Endometrium (tissue), 2 donors: ENCODE measurements at regions not wholly inside any gene's neighbourhood (a gene's known extent, or its start where the extent isn't known, plus 50 kb on each side); places are given as distances from the start of the nearest gene placed in this dataset.
"Not testable (repeated sequence)": the region's sequence is repeated elsewhere in the genome, so short reads cannot be mapped to it uniquely, and the experiment has no call there.

Source experiments
- FAIRE-seq: peaks from 2 replicates; lab custom pipeline; 2012; peaks lifted over from hg19 to GRCh38; lab: Jason Lieb, UNC
- donor health status: control.
- donor health status: control.

GRCh38 chr16:22625967-22626366 lies 115.3 kb downstream of the NPIPB5 start:
- no peak for FAIRE-seq

DNA sequence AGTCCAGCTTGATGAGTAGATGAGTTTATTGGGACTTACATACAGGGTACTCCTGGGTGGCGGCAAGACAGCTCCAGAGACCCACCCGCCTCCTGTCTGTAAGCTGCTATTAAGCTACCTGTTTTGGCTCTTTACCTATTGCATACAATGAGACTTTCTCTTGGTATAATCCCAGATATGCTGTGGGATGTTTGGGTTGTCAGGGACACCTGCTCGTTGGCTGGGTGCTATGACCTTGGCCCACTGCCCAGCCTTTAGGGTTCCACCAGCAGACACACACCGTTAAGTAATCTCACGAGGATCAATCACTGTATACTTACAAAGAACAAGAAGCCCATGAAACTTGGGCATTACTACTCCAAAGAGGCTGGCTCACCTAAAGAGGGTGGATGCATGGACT lies 116.4 kb downstream of the NPIPB5 start:
- FAIRE-seq, result no peak

DNA sequence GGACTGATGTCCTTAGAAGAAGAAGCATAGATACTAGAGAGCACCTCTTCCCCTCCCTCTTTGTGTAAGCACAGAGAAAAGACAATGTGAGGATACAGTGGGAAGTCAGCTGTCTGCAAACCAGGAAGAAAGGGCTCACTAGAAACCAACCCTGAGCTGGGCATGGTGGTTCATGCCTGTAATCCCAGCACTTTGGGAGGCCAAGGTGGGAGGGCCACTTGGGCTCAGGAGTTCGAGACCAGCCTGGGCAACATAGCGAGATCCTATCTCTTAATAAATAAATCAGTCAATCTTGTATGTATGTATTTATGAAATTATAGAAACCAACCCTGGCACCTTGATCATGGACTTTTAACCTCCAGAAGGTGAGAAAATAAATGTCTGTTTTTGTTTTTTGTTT lies 118.3 kb downstream of the NPIPB5 start:
- no peak for FAIRE-seq

DNA sequence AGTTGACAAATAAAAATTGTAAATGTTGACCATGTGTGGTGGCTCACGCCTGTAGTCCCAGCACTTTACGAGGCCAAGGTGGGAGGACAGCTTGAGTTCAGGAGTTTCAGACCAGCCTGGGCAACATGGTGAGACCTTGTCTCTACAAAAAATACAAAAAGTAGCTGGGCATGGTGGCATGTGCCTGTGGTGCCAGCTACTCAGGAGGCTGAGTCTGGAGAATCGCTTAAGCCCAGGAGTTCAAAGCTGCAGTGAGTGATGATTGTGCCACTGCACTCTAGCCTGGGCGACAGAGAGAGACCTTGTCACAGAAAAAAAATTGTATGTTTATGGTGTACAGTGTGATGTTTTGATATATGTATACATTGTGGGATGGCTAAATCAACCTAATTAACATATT lies 119.6 kb downstream of the NPIPB5 start:
- FAIRE-seq, result no peak

GRCh38 chr16:22631264-22631663 lies 120.6 kb downstream of the NPIPB5 start:
- FAIRE-seq, result no peak

- FAIRE-seq, result no peak
Observed at GRCh38 chr16:22632606-22633005, 121.9 kb downstream of the NPIPB5 start.

GRCh38 chr16:22633280-22633679 lies 122.6 kb downstream of the NPIPB5 start:
- FAIRE-seq, result no peak

DNA sequence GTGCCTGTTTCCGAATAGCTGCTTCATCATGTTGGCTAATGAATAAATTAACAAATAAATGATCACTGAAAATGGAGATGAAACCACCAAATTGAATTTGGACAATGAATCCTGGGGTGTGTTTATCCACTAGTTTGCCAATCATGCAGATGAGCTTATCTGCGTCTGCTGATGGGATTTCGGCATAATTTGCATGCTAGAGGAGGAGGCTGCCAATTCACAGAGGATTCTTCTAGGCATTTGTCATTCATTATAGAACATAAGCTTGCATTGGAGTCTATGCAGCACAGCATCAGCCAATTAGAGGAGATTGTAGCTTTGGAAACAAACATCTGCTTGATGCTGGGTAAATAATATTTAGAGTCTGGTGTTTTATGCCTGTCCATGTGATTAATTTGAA lies 123.1 kb downstream of the NPIPB5 start:
- FAIRE-seq, result no peak

DNA sequence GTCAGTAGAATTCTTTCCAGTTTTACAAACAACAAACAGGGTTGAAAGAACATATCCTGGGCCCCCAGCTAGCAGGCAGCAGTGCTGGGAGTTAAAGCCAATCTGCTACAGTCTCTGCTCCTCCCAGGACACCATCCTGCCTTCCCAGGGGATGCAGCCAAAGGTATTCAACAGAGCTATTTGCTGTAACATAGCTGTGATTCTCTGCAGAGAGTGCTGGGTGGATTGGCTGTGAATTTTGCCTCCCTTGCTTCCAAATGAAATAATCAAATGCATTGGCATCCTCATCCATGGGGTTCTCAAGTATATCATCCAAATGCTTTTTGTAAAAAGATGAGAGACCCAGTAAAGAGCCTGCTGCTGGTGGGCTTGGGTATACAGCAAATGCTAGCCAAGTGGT lies 124.3 kb downstream of the NPIPB5 start:
- FAIRE-seq, result no peak

- FAIRE-seq, result no peak
Observed at GRCh38 chr16:22635357-22635761, 124.7 kb downstream of the NPIPB5 start.

- no peak for FAIRE-seq
Observed at GRCh38 chr16:22635801-22636200, 125.1 kb downstream of the NPIPB5 start.

DNA sequence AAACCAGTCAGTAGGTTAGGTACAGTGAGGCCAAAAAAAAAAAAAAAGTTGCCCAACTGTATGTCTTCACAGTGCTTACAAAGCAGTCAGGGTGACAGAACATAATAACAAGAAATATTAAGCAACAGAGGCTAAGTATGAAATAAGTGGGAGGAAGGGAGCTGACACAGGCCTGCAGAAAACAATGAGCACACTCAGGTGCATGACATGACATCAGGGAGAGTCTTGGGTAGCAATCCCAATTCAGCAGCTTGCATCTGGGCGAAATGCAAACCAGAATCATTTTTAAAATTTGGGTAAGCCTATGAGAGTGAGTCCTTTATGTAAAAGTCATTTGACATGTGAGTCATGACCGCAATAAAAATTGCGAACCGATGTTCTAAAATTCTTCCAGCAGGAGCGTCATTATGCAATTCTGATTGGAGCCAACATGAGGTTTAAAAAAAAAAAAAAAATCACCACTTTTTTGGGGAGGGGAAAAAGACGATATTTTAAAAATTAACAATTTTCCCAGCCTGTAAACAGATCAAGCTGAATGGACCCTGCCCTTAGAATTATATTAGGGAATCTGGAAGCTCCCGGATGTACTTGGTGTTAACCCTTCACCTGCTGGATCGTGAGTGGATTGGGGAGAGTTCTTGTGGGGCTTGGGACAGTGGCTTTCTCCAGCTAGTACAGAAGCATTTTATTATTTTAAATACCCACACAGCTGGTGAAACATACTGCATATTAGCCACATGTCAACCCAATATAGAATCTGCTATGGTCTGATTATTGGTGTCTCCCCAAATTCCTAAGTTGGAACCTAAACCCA lies 127.9 kb downstream of the NPIPB5 start:
- FAIRE-seq, result no peak

GRCh38 chr16:22641131-22641628 lies 130.5 kb downstream of the NPIPB5 start:
- no peak for FAIRE-seq

DNA sequence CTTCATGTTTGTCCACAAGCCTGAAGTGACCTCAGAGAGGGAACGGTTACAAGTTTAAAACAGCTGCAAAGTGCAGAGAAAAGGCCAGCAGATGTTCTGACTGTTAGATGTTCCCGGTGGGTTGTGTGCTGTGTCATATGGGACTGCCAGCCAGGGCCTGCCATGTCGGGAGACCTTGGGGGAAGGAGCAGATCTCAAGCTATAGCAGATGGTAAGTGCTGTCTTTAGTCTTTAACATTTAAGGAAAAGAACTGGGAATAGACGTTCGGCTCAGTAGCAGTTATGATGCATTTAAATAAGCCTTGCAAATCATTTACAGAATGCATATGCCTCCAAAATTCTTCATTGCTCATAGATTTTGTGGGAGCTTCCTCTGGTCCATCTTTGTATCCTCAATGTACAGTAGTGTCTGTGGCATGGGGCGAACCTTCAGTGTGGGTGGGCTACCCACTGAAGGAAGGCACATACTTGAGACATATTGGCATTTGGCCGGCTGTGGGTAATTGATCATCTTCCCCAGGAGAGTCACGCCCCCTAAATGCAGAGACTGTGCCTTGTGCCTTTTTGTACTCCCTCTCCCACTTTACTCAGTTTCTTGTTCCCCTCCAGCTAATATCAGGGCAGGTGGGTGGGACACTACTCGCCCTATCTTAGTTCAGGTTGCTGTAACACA lies 131.9 kb downstream of the NPIPB5 start:
- no peak for FAIRE-seq

DNA sequence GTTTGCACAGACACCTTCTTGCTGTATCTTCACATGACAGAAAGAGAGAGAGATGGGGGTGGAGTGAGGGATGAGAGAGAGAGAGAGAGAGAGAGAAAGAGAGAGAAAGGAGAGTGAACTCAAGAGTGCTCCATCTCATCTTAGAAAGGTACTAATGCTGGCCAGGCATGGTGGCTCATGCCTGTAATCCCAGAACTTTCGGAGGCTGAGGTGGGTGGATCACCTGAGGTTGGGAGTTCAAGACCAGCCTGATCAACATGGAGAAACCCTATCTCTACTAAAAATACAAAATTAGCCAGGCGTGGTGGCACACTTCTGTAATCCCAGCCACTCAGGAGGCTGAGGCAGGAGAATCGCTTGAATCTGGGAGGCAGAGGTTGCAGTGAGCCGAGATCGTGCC lies 132.5 kb downstream of the NPIPB5 start:
- FAIRE-seq, result not testable (repeated sequence)

DNA sequence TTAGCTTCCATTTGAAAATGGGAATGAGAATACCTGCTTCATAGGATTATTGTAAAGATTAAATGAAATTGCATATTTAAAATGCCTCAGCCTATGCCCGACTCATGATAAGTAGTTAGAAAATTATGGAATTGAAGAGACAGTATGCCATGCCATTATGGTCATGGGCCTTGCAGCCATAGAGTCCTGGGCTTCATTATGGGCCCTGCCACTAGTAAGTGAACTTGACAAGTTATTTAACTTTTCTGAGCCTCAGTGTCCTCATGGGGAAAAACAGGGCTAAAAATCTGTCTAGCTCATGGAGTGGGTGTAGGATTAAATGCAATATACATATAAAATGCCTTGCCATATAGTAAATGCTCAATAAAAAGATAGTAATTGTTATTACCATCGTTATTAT lies 133.2 kb downstream of the NPIPB5 start:
- no peak for FAIRE-seq

DNA sequence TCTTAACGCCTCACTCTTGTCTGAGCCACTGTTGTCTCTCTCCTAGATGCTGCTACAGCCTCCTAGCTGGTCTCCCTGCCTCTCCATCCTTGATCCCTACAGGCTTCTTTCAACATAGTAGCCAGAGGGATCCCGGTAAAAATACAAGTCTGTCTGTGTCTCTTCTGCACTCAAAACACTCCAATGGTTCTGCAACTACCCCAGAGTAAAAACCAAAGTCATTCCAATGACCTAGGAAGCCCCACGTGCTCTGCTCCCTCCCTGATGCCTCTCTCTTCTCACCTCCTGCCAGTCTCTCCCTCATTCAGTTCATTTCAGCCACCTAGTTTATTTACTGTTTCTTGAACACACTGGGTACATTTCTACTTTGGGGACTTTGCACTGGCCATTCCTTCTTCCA lies 135.2 kb downstream of the NPIPB5 start:
- FAIRE-seq, result no peak

DNA sequence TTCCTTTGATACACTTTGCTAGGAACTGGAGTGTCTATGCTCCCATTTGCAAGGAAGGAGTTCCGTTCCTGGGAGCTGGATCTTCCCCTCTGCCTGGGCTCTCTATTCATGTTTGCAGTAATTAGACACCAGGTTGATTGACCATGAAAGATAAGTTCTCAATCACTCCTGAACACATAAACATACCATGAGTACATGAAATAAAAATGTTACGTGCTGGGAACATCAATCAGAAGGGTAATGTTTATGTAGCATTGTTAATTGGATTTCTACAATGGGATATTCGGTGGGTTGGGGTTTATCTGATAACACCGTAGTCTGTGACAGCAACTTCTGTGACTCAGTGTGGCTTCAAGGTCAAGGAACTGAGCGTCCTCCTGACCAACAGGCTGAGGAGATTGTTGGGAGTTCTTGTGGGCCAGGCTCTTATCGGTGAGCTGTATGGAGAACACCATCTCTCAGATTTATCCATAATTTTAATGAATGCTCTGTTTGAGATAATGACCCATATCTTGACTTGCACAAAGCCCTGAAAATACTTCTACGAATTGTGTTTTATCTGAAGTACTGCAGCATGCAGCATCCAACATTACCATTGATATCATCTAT lies 136.4 kb downstream of the NPIPB5 start:
- FAIRE-seq, result no peak

DNA sequence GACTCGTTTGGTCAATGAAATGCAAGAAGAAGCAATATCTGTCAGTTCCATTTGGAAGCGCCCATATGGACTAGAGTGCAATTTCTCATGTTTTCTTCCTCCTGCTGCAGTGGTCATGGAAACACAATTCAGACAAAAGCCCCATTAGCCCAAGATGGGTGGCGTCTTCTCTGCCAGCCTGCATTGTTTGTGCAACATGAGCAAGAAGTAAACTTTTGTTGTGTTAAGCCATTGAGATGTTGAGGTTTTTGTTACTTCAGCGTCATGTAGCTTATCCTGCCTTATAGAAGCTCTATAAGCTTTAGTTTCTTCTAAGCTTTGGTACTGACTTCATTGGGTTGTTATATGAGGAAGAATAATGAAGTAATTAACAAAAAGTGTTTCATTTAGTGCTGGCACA lies 137.4 kb downstream of the NPIPB5 start:
- FAIRE-seq, result no peak

DNA sequence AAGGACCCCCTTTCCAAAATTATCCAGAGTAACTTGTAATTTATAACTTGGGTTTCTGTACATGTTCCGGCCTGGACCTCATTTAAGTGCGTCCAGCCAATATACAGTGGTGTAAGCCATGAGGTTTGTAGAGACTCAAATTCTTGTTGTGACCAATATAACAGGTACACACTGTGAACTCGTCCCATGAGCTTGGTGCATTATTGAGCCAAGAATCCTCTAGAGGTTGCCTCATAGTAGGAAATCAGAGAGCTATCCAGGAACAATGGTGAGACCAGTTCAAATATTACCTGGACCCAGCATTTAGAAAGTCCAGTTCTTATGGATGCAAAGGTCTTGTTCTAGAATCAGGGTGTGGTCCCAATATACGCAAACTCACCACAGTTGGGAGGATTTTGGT lies 138.2 kb downstream of the NPIPB5 start:
- no peak for FAIRE-seq

DNA sequence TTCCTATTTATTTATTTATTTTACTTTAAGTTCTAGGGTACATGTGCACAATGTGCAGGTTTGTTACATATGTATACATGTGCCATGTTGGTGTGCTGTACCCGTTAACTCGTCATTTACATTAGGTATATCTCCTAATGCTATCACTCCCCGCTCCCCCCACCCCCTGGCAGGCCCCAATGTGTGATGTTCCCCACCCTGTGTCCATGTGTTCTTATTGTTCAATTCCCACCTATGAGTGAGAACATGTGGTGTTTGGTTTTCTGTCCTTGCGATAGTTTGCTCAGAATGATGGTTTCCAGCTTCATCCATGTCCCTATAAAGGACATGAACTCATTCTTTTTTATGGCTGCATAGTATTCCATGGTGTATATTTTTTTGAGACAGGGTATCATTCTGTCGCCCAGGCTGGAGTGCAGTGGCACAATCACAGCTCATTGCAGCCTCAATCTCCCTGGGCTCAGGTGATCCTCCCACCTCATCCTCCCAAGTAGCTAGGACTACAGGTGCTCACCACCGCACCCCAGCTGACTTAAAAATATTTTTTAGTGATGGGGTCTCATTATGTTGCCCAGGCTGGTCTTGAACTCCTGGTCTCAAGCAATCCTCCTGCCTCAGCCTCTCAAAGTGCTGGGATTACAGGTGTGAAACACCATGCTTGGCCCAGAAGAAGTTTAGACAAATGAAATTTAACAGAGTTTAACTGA lies 140.6 kb downstream of the NPIPB5 start:
- not testable (repeated sequence) for FAIRE-seq

- no peak for FAIRE-seq
Observed at GRCh38 chr16:22652463-22652845, 141.8 kb downstream of the NPIPB5 start.

DNA sequence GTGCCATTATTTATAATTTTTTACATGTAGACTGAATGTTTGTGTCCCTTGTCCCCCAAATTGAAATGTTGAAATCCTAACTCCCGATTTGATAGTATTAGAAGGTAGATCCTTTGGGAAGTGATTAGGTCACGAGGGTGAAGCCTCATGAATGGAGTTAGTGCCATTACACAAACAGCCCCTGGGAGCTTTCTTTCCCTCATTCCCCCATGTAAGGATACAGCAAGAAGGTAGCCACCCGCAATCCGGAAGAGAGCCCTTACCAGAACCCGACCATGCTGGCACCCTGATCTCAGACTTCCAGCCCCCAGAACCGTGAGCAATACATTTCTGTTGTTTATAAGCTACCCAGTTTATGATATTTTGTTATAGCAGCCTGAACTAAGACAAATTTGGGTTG lies 143.2 kb downstream of the NPIPB5 start:
- FAIRE-seq, result no peak
